KOPT-K1 (cell line): ENCODE measurements at regions not wholly inside any gene's neighbourhood (a gene's known extent, or its start where the extent isn't known, plus 50 kb on each side); places are given as distances from the start of the nearest gene placed in this dataset.
"Not testable (repeated sequence)": the region's sequence is repeated elsewhere in the genome, so short reads cannot be mapped to it uniquely, and the experiment has no call there.

Experiments used
- H3K27ac ChIP-seq: fragments of 200-600 bp; sonication (generic); 2 replicates; pipeline ENCODE4 v1.5.1; 2016; ENCODE audit warnings: antibody characterized with exemption, mild to moderate bottlenecking, low read depth, low read length; ENCODE audit not compliant: poor library complexity, severe bottlenecking
- H3K36me3 ChIP-seq: fragments of 200-600 bp; sonication (generic); 2 replicates; pipeline ENCODE4 v1.5.1; 2017; ENCODE audit warnings: antibody characterized with exemption, mild to moderate bottlenecking, low read length, moderate library complexity; ENCODE audit not compliant: insufficient read depth
- H3K9me3 ChIP-seq: fragments of 200-600 bp; sonication (generic); 2 replicates; pipeline ENCODE4 v1.5.1; 2017; ENCODE audit warnings: antibody characterized with exemption, low read length, mild to moderate bottlenecking; ENCODE audit not compliant: insufficient read depth, poor library complexity, severe bottlenecking

DNA sequence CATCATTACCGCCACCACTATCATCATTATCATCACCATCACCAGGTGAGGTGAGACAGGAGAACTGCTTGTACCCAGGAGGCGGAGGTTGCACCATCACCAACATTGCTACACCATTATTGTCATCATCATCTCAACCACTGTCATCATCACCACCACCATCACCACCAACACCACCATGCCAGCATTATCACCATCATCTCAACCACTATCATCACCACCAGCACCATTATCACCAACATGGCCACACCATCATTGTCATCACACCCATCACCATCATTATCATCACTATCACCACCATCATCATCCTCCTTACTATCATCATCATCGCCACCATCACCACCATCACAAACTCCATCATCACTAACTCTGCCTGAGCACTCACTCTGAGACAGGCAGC is 661.8 kb upstream of the DEFB115 start:
- Histone ChIP-seq H3K27ac (no peak overlapping the region), H3K9me3 (peaks cover 3% of the 10 kb centered on the region), H3K36me3 (no peaks in the 10 kb centered on the region)

DNA sequence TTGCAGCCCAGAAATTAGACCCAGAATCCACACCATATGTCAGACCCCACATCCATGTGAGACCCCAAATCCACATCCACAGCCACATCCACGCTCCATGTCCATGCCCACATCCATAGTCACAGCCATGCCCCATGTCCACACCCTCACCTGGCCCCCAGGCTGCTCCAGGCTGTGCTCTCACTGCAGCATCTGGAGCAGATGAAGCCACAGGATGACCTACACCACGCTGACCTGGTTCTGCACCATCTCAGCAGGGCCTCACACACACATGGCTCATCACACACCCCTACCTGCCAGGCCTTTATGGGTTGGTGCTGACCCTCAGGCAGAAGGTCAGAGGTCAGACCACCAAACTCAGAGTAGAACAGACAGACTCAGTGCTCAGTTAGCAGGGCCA is 660.0 kb upstream of the DEFB115 start:
- H3K36me3 ChIP-seq, H3K27ac ChIP-seq, H3K9me3 ChIP-seq: not testable (repeated sequence)

DNA sequence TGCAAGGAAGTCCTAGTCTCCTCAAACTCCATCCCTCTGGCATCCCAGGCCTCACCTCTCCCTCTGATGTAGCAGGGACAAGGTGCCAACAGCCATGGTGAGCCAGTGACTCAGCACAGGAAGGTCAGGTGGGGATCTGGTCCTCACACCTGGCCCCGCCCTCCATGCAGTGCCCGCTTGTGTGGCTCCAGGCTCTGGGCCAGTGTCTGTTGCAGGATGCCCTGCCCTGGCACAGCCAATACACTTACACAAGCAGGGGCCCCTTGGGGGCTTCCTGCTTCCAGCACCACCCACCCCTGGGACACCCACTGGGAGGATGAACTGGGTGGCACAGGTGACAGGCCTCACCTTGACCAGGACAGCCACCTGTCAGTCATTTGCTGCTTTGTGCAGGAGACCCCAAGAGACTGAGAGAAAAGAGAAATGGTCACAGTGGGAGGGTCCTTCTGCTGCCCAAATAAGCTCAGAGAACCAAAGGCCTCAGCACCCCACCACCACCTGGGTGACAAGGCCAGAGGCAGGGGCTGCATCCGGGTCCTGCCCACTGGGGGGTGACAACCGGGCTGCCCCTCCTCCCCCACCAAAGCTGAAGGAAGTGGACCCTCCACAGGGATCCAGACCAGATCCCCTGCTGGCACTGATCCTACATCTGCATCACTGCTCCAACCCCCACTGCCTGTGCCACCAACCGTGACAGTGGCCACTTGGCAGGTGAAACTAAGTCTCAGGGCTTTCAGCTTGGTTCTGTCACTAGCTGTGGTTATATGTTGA is 658.8 kb upstream of the DEFB115 start:
- Histone ChIP-seq H3K36me3 (no peaks in the 10 kb centered on the region), H3K9me3 (peaks cover under 1% of the 10 kb centered on the region), H3K27ac (no peak overlapping the region)

DNA sequence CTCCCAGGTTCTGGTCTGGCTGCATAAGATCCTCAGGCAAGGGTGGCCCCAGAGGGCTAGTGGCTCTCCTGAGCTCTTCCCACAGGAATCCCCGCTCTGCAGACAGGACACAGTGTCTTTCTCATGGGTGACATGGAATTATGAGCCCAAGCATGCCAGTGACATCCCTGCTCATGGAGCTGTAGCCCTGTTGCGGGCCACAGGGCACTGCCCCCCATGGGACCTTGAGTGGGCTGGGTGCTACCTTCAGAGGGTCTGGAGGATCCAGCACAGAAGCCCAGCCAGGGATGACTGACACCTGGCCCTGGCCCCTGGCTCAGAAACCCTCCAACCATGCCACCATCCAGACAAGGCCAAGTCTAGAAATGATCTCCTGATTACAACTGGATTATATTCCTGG is 657.5 kb upstream of the DEFB115 start:
- Histone ChIP-seq H3K36me3 (no peaks in the 10 kb centered on the region), H3K27ac (no peak overlapping the region), H3K9me3 (no peaks in the 10 kb centered on the region)

DNA sequence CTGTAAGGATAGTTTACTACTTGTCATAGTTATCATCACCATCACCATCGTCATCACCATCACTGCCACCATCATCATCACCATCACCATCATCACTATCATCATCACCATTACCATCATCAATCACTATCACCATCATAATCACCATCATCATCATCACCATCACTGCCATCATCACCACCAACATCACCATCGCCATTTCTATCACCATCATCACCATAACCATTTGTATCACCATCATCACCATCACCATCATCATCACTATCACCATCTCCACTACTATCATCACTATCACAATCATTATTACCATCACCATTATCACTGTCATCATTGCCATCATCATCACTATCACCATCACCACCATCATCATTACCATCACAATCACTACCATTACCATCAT is 655.5 kb upstream of the DEFB115 start:
- Histone ChIP-seq H3K36me3 (no peaks in the 10 kb centered on the region), H3K9me3 (peaks cover 10% of the 10 kb centered on the region), H3K27ac (no peak overlapping the region)

DNA sequence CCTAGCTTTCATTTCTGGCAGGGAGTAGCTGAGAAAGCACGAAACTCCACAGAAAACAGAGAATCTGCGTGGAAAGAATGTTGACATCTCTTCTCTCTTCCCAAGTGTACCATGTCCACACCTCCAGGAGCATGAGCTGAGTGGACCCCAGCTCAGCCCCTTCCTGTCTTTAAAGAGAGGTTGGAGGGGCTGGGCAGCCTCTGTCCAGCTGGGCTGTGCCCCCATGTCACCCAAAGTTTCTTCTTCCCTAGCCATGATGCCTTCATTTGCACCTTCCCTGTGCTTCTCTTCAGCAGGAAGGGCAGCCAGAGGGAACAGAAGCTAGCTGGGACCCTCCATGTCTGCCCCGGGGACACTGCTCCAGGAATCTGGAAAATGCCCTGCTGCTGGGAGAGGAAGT is 655.0 kb upstream of the DEFB115 start:
- peaks cover 14% of the 10 kb centered on the region for H3K9me3 ChIP-seq
- H3K27ac ChIP-seq, result no peak overlapping the region
- no peaks in the 10 kb centered on the region for H3K36me3 ChIP-seq

DNA sequence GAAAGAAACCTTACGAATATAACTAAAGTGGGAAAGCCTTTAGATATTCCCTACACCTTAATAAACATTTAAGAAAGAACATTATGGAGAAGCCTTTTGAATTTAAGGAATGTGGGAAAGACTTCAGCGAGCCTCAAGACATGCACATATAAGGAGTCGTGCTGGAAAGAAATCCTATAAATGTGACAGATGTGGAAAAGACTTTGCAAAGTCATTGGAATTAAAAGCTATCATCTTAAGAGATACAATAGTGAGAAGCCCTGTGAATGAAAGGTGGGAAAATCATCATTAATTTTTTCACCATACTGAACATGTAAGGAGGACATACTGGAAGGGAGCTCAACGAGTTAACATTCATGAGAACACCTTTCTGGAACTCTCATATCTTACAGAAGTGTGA is 650.5 kb upstream of the DEFB115 start:
- Histone ChIP-seq H3K27ac (no peak overlapping the region), H3K9me3 (peaks cover 24% of the 10 kb centered on the region), H3K36me3 (no peaks in the 10 kb centered on the region)

DNA sequence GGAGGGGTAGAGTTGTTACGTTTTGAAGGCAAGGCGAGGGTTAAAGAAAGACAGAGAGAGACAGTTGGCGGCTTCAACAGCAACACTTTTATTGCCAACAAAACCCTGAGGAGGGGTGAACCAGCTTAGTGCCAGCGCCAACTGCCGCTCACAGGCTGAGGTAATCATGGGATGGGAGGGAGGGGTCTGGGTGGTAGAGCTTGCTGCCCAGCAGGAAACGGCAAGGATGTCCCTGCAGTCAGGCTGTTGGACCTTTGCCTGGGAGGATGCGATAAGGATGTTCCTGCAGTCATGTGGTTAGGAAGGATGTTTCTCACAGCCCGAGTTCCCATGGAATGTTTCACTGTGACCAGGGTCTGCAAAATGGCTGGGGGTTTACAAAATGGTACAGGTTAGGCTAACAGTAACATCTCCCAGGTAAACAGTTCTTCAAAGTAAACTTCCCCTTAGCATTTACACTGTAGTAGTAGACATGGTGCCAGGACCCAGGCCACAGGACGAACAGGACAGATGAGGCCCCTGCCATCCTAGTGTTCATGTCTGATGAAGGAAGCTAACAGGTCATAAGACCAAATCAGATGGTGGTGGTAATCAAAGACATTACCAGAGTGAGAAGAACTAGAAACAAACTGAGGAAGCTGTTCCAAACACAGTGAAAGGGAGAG is 647.3 kb upstream of the DEFB115 start:
- peaks cover 24% of the 10 kb centered on the region for H3K9me3 ChIP-seq

DNA sequence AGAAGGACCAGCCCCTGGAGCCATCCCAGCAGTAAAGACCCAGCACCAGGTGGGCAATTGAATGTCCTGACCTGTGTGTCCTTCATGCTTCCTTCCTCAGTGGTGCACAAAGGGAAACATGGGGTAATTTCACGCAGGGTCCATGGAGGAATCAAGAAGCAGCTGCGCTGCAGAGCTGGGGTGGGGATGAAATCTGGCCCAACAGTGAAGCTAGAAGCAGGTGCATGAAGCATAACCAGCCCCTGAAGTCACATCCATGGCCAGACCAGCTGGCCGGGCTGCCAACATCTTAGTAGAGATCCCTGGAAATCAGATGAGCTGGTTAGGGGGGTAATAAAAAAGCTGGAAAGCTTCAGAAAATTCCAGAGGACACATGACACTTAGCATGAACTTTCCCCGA is 646.7 kb upstream of the DEFB115 start:
- Histone ChIP-seq H3K36me3 (no peaks in the 10 kb centered on the region), H3K9me3 (peaks cover 24% of the 10 kb centered on the region)

More for the DNA sequence above, 647.3 kb upstream of the DEFB115 start:
- Histone ChIP-seq H3K27ac (no peak overlapping the region), H3K36me3 (no peaks in the 10 kb centered on the region)

DNA sequence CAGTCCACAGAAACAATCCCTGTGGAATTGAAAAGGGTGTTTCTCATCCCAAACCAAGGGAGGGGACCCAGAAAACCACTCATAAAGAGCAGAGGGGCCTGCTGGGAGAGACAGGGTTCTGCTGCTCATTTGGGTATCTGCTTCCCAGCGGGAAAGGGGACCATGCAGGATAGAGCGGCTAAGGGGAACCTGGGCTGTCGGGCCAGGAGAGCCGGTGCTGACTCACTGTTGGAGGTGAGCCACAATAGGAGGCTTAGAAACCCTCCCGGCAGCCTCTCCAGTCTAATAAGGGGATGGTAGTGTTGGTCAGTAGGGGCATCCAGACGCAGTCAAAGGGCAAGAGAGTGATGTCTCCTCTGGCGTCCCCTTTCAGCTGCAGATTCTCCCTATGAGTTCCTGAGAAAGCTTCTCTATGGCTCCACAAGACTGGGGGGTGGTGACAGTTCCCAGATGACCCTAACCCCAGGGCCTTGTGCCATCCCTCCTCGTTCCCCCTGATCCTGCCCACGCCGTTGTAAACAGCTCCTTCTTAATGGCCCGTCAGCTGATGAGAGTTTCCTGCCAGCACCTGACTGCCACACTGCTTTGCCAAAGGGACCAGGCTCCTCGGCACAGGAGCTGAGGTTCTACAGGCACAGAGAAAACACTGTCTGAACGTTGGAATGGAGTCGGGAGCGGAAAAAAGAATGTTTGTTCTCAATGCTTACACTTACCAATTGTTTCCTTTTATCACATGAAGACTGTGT is 646.1 kb upstream of the DEFB115 start:
- Histone ChIP-seq H3K36me3 (no peaks in the 10 kb centered on the region), H3K9me3 (peaks cover 26% of the 10 kb centered on the region), H3K27ac (no peak overlapping the region)

More for the DNA sequence above, 646.7 kb upstream of the DEFB115 start:
- H3K27ac ChIP-seq, result no peak overlapping the region

DNA sequence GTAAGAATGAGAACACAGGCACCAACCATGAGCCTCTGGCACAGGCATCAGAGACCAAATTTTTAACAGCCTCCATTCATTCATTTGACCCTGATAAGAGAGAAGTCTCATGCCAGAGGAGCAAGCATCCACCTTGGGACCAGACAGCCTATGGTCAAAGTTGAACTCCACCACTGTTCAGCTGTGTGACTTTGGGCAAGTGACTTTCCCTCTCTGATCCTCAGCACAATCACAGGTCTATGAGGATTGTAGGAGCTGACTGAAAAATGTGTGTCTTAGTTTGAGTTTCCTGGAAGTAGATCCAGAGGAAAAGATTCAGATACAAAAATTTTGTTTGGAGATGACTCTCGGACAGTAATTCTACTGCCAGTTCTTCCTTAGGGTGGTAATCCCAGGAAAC is 645.1 kb upstream of the DEFB115 start:
- peaks cover 18% of the 10 kb centered on the region for H3K9me3 ChIP-seq
- H3K27ac ChIP-seq, result no peak overlapping the region
- no peaks in the 10 kb centered on the region for H3K36me3 ChIP-seq

DNA sequence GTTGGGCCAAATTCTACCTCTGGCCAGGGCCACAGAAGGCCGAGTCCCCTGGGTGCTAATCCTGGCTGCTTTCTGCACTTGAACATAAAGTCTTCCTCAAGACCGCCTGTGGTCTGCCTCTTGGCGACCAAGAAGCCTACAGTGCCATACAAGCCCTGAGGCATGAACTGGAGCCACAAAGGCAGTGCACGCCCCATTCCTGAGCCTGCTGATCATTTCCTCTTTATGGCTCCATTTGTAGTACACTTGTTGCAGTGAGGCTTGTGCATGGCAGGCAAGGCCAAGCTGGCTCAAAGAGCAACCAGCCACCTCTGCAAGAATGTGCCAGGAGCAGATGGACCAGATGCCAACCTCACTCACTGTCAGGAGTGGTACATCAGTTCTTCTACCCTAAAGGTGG is 636.1 kb upstream of the DEFB115 start:
- not testable (repeated sequence) for H3K36me3 ChIP-seq, H3K9me3 ChIP-seq, H3K27ac ChIP-seq

DNA sequence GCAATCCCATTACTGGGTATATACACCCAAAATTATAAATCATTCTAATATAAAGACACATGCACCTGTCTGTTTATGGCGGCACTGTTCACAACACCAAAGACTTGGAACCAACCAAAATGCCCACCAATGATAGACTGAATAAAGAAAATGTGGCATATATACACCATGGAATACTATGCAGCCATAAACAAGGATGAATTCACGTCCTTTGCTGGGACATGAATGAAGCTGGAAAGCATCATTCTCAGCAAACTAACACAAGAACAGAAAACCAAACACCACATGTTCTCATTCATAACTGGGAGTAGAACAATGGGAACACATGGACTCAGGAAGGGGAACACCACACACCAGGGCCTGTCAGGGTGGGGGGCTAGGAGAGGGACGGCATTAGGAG is 633.2 kb upstream of the DEFB115 start:
- not testable (repeated sequence) for H3K27ac ChIP-seq, H3K9me3 ChIP-seq, H3K36me3 ChIP-seq

DNA sequence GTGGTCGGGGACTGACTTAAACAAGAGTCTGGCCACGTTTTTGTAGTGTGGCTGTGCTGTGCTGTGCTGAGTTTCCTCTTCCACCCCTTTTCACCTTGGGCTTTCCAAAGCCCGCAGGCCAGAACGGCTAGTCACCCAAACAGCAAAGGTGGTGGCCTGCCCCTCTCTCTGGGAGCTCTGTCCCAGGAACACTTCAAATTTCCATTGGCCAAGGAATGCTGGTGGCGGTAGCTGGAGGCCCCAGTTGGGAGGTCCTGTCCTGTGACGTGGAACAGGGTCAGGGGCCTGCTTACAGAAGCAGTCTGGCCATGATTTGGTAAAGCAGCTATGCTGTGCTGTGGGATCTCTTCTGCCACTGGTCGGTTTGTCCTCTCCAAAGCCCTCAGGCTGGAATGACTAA is 628.1 kb upstream of the DEFB115 start:
- H3K27ac ChIP-seq, H3K9me3 ChIP-seq, H3K36me3 ChIP-seq: not testable (repeated sequence)

DNA sequence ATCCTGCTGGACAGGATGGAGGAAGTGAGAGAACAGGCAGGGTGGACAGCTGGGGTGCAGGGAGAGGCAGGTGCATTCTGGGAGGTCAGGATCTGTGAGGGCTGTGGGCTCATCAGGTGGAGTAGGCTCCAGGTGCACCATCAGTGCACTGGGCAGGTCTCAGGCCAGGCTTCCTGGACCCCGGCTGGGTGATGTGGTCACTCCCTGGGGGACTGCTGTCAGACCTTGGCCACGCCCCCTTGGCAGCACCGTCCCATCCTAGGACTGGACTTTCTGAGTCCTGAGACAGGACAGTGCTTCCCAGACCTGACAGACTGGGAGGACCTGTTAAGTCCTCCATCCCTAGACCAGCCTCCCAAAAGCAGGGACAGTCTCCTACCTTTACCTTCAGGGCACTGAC is 626.7 kb upstream of the DEFB115 start:
- H3K27ac ChIP-seq, result no peak overlapping the region
- H3K36me3 ChIP-seq, result no peaks in the 10 kb centered on the region
- H3K9me3 ChIP-seq, result no peaks in the 10 kb centered on the region
